GM18499 (cell line): ENCODE measurements at regions not wholly inside any gene's neighbourhood (a gene's known extent, or its start where the extent isn't known, plus 50 kb on each side); places are given as distances from the start of the nearest gene placed in this dataset.
"Not testable (repeated sequence)": the region's sequence is repeated elsewhere in the genome, so short reads cannot be mapped to it uniquely, and the experiment has no call there.

Experiments used
- ATAC-seq: cut with Tn5 transposase; IDR thresholded peaks from one replicate; pipeline ENCODE4 v1.9.1; 2021; ENCODE audit warnings: moderate number of reproducible peaks; ENCODE audit not compliant: insufficient read depth, unreplicated experiment

DNA sequence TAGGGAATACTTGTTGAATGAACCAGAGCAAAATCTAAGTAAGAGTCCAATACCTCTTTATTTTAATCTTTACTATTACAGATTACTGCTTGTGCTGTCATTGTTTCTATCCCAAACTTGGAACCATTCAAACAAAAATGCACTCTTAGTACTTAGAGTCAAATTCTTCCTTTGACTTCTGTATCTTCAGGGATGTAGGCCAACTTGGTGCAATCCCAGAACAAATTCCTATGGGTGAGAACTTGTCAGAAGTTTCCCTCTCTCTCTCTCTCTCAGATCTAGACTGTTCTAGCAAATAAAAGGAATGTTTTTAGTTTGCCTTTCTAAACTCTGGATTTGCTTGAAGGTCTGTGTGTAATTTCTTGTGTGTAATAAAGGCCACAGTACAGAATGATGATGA, 329.0 kb upstream of the TMTC4 start:
- no peak for ATAC-seq

- ATAC-seq = no peak
Observed at GRCh38 chr13:100989392-100989791, 314.8 kb upstream of the TMTC4 start.

DNA sequence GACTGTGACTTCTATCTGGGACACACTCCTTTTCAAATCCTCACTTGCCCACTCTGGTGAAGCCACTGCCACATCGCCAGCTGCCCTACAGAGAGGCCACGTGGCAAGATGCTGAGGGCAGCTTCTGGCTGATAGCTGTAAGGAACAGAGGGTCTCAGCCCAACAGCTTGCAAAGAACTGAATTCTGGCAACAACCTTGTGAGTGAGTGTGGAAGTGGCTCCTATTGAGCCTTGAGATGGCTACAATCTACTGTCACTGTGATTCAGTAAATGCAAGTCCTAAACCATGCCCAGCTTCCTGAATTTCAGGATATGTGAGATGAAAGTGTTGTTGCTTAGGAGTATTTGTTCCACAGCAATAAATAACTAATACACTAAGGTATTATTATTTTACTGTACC, 314.3 kb upstream of the TMTC4 start:
- ATAC-seq = no peak

DNA sequence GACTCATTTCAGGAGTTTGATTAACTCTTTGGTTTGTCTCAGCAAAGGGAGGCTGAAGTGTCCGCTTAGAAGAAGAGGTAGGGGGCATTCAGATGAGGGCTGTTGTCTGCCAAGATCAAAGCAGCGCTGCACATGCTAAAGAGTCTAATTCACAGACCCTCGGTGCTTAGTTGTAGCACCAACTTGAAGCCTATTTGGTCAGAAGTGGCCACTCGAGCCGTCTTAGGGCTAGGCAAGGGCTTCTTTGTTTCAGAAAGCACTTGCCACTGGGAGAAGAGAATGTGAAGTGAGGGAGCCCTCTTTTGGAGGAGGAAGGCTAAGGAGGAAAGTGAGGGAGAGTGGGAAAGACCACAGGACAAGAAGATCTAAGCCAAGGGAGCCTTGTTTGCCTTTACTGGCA, 313.4 kb upstream of the TMTC4 start:
- no peak for ATAC-seq

DNA sequence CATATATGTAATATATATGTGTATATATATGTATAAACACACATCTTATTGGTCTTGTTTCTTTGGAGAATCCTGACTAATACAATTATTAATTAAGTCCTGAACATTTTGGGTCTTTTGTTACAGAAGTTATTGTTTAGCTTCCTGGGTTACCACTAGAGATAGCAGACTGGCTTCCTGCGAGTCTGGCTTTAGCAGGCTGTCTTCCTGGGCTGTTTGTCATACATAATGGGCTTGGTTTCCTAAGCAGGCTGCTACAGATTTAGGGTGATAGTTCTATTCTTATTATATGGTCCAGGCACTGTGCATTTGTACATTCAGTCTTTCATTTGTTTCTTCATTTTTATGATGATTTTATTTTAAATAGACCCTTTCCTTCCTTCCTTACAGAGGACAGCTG, 312.0 kb upstream of the TMTC4 start:
- ATAC-seq = no peak

DNA sequence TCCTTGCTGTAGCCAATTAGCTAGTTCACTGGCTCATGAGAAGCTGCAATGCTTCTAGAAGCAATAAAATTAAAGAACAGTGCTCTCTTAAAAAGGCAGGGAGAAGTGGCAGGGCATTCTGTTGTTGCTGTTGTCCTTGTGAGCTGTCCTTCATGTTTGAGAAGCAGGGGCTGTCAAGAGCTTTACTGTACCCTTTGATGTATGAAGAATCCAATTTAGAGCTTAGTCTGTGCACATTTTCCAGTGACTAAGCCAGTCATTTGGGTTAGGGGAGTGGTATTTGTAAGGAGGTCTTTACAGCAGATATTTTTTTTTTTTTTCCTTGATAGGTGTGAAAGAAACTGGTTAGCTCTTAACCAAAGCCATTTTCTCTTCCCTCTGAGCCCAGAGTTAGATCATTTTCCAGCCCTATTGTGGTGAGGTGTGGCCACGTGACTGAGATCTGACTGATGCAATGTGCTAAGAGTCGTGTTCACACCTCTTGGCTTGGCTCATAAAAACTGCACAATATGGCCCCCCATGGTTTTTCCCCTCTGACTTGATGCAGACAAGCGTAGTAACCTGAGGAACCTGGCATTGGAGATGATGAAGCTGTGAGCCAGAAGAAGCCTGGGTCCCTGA, 309.6 kb upstream of the TMTC4 start:
- ATAC-seq = no peak

DNA sequence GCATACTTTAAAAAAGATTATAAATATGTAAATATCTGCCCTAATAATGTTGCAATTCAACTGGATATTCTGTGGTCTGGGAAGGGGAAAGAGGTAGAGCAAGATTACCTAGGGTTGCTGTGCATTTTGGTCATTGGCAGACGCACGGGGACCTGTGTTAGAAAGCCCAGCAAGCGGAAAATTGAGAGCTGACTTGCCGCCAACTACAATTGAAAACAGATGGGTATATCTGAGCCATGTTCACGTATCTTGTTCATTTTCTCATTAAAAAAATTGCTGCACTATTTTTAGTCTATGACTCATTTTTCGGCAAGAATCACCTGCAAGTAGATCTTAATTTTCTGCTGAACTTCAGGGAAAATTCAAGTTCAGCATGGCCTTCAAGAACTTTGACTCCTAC, 308.5 kb upstream of the TMTC4 start:
- no peak for ATAC-seq

DNA sequence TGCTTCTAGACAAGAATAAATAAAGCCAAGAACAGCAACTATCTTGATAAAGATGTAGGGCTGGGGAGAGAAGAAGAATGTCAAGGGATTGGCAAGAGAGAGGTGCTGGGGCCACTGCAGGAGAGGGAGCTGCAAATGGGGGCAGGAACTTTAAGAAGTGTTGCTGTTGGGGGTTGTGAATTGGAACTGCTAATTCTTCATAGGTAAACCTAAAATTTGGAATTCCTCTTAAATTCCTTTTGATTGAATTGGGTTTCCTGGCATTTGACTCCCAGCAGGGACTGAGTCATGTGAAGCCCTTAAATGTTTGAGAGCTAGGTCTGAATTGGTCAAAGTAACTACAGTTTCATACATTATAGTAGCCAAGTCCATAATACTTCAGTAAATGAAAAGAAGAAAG, 305.6 kb upstream of the TMTC4 start:
- ATAC-seq = no peak

DNA sequence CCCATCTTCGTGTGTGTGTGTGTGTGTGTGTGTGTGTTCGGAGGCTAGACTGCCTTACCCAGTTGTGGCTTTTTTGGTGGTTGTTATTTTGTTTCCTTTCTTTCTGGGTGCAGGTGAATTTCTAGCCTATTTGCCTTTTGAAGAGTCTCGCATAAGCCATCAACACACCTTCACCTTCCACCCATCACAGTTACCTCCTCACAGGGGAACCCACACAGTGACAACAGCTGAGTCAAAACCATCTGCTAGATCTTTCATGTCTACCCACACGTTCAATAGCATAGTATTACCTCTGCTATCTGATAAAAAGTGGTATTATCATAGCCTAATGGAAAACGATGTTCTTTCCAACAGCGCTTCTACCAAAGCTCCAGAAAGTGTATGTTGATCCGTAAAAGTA, 303.2 kb upstream of the TMTC4 start:
- no peak for ATAC-seq

- ATAC-seq = no peak
Observed at GRCh38 chr13:100976993-100977392, 302.4 kb upstream of the TMTC4 start.

DNA sequence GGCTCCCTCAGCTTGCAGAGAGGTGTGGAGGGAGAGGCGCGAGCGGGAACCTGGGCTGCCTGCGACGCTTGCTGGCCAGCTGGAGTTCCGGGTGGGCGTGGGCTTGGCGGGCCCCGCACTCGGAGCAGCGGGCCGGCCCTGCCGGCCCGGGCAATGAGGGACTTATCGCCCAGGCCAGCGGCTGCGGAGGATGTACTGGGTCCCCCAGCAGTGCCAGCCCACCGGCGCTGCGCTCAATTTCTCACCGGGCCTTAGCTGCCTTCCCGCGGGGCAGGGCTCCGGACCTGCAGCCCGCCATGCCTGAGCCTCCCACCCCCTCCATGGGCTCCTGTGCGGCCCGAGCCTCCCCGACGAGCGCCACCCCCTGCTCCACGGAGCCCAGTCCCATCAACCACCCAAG, 301.1 kb upstream of the TMTC4 start:
- ATAC-seq = not testable (repeated sequence)

DNA sequence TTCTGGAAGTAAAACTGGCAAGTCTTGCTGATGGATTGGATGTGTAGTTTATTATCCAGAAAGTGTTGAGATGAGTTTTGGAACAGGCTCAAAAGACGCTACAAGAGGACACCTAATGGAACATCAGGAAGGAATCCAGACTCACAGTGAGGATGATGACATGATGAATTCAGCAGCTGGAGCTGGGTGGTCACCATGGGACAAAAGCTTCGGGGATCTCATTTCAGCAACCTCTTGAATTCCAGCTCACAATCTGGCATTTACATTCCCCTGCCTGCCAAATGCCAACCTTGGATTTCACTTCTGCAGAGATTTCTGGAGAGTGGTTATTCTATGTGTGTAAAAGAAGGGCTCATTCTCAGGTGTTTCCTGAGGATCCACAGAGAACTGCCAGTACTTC, 288.0 kb upstream of the TMTC4 start:
- no peak for ATAC-seq

DNA sequence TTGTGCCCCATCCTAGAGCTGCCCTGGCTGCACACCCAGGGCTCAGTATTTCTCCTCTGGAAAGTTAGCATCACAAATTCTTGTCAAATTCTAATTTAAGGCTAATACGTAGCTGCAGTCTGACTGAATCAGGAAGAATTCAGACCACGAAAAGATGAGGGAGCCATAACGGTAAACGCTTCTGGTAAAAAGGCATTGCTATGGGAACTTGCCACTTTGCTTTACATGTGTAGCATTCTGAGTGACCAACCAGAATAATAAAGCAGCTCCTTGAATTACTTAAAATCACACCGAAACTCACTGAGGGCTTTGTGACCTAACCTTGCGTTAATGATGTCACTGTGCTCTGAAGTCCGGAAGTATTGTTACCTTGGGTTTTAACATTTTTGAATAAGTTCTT, 286.6 kb upstream of the TMTC4 start:
- no peak for ATAC-seq

DNA sequence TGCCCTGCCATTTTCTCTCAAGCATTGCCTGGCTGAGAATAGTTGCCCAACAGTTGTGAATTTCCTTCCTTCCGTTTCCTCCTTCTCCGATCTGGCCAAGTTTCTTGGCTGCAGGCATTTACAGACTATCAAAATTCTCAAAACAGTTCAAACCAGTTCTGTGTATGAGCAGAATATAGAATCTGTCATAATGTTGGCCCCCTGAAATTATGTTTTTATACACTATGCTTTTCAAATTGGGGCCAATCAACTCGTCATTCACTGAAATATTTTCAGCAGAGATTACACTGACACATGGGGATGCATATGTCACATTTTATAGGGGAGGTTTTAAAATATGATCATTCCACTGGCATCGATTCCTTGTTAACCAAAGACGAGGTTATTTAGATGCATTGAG, 284.2 kb upstream of the TMTC4 start:
- no peak for ATAC-seq

DNA sequence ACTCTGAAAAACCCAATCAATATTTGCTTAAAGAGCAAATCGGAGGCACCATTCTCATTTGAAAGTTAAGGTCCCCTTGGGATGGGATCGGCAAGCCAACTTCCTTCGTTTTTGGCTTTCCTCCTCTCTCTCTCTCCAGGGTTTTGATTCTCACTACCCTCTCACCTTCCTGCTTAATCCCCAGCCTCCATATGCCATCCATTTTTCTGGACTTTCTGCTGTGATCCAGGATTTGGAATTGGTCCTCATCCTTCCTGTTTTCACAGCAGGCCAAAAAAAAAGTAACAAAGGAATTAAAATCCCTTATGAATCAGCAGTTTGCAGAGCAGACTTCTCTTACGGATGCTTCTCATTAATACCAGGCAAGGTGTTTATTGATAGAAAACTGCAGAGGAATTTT, 283.1 kb upstream of the TMTC4 start:
- ATAC-seq = no peak

GRCh38 chr13:100954430-100955305, 280.1 kb upstream of the TMTC4 start:
- ATAC-seq = no peak

- ATAC-seq = no peak
Observed at GRCh38 chr13:100951016-100951415, 276.4 kb upstream of the TMTC4 start.

GRCh38 chr13:100948937-100949336, 274.3 kb upstream of the TMTC4 start:
- ATAC-seq = not testable (repeated sequence)

- no peak for ATAC-seq
Observed at GRCh38 chr13:100946588-100946987, 272.0 kb upstream of the TMTC4 start.

DNA sequence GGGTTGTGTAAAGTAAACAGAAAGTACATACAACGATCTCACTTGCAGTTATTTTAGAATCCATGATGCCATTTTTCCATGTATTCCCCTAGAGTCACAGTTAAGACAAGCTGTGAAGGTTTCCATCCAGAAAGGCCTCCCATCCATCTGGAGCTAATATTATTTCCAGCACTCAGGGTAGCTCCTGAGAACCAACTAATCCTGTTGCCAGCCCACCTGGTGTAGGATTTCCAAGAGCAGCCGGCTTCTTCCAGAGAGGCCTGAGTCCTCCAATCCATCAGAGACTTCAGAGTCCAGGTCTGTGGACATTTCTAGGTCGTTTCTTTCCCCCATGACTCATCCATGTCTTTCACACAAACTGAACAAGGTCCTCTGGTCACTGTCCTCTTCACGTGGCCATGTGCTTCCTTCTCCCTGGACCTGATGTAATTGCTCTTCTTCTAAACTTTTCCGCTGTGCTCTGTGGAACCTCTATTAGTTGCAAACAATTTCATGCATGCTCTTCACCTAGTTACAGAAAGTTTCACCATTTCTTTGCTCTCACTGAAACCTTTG, 270.3 kb upstream of the TMTC4 start:
- ATAC-seq = no peak

GRCh38 chr13:100942742-100943141, 268.1 kb upstream of the TMTC4 start:
- ATAC-seq = no peak
